ENCODE measurements at regions not wholly inside any gene's neighbourhood (a gene's known extent, or its start where the extent isn't known, plus 50 kb on each side); places are given as distances from the start of the nearest gene placed in this dataset.

GRCh38 chr3:195015021-195015420 lies 255.9 kb downstream of the XXYLT1 start:
- no peak overlapping the region for H3K4me3 ChIP-seq (ENCODE audit: low read length)
- TF ChIP-seq CTCF (conservative IDR thresholded peaks at IDR 0.05; ENCODE audit: low read length), result no peak
- peak; percentile 9 for DNase-seq (ENCODE audit: low read depth)

GRCh38 chr3:195017151-195017550 lies 253.8 kb downstream of the XXYLT1 start:
- no peak for TF ChIP-seq CTCF (conservative IDR thresholded peaks at IDR 0.05; ENCODE audit: low read length)
- H3K4me3 ChIP-seq (ENCODE audit: low read length), result no peak overlapping the region
- DNase-seq (ENCODE audit: low read depth), result no peak
